ENCODE measurements at regions not wholly inside any gene's neighbourhood (a gene's known extent, or its start where the extent isn't known, plus 50 kb on each side); places are given as distances from the start of the nearest gene placed in this dataset.

GRCh38 chr1:98478121-98478520 lies 183.4 kb upstream of the SNX7 start:
- TF ChIP-seq SUZ12 (IDR thresholded peaks at IDR 0.05) (no peak), FOXM1 (IDR thresholded peaks at IDR 0.05; ENCODE audit: borderline replicate concordance) (no peak), ELF4 (IDR thresholded peaks at IDR 0.05) (no peak), BHLHE40 (IDR thresholded peaks at IDR 0.05; ENCODE audit: borderline replicate concordance) (no peak), SP1 (IDR thresholded peaks at IDR 0.05) (no peak), PKNOX1 (IDR thresholded peaks at IDR 0.05) (no peak), NFRKB (IDR thresholded peaks at IDR 0.05) (no peak), TARDBP (IDR thresholded peaks at IDR 0.05) (no peak), L3MBTL2 (conservative IDR thresholded peaks at IDR 0.05) (no peak), FOXA1 (IDR thresholded peaks at IDR 0.05) (no peak)
